Fibroblast of skin of right quadriceps (primary cell): ENCODE measurements at regions not wholly inside any gene's neighbourhood (a gene's known extent, or its start where the extent isn't known, plus 50 kb on each side); places are given as distances from the start of the nearest gene placed in this dataset.
"Not testable (repeated sequence)": the region's sequence is repeated elsewhere in the genome, so short reads cannot be mapped to it uniquely, and the experiment has no call there.

Experiments used
- DNase-seq: peaks from one replicate; pipeline ENCODE4 v3.0.0-alpha.2; 2013

- DNase-seq: no peak
These were observed 522.4 kb upstream of the NAALADL2 start for GRCh38 chr3:174336784-174337183.

GRCh38 chr3:174337227-174337626, 521.9 kb upstream of the NAALADL2 start:
- no peak for DNase-seq

GRCh38 chr3:174340624-174341587, 518.2 kb upstream of the NAALADL2 start:
- no peak for DNase-seq

- peak; percentile 40 for DNase-seq
These were observed 517.0 kb upstream of the NAALADL2 start for GRCh38 chr3:174342171-174342570.

GRCh38 chr3:174342941-174343501, 516.1 kb upstream of the NAALADL2 start:
- DNase-seq: peak; percentile 87

- no peak for DNase-seq
These were observed 513.0 kb upstream of the NAALADL2 start for GRCh38 chr3:174346141-174346540.

- DNase-seq: no peak
These were observed 512.6 kb upstream of the NAALADL2 start for GRCh38 chr3:174346571-174346970.

- no peak for DNase-seq
These were observed 511.5 kb upstream of the NAALADL2 start for GRCh38 chr3:174347474-174348138.

- no peak for DNase-seq
These were observed 506.9 kb upstream of the NAALADL2 start for GRCh38 chr3:174352227-174352626.

- peak; percentile 29 for DNase-seq
These were observed 503.6 kb upstream of the NAALADL2 start for GRCh38 chr3:174355505-174355904.

GRCh38 chr3:174356596-174356995, 502.5 kb upstream of the NAALADL2 start:
- no peak for DNase-seq

- DNase-seq: no peak
These were observed 500.9 kb upstream of the NAALADL2 start for GRCh38 chr3:174358252-174358651.

- DNase-seq: no peak
These were observed 496.6 kb upstream of the NAALADL2 start for GRCh38 chr3:174362556-174362955.

GRCh38 chr3:174363256-174363655, 495.9 kb upstream of the NAALADL2 start:
- no peak for DNase-seq

GRCh38 chr3:174365796-174366195, 493.3 kb upstream of the NAALADL2 start:
- DNase-seq: no peak

GRCh38 chr3:174366904-174367303, 492.2 kb upstream of the NAALADL2 start:
- not testable (repeated sequence) for DNase-seq

GRCh38 chr3:174376346-174376745, 482.8 kb upstream of the NAALADL2 start:
- peak; percentile 42 for DNase-seq

- no peak for DNase-seq
These were observed 482.0 kb upstream of the NAALADL2 start for GRCh38 chr3:174377096-174377495.

GRCh38 chr3:174377684-174378083, 481.4 kb upstream of the NAALADL2 start:
- DNase-seq: no peak

GRCh38 chr3:174382878-174383277, 476.3 kb upstream of the NAALADL2 start:
- DNase-seq: no peak

- DNase-seq: peak; percentile 53
These were observed 471.4 kb upstream of the NAALADL2 start for GRCh38 chr3:174387736-174388135.

- peak; percentile 36 for DNase-seq
These were observed 461.3 kb upstream of the NAALADL2 start for GRCh38 chr3:174397848-174398247.

- no peak for DNase-seq
These were observed 460.4 kb upstream of the NAALADL2 start for GRCh38 chr3:174398761-174399160.

GRCh38 chr3:174403831-174404230, 455.3 kb upstream of the NAALADL2 start:
- DNase-seq: no peak
